Mononuclear cell (primary cell): ENCODE measurements at regions not wholly inside any gene's neighbourhood (a gene's known extent, or its start where the extent isn't known, plus 50 kb on each side); places are given as distances from the start of the nearest gene placed in this dataset.

Source experiments
- H3K27me3 ChIP-seq: 2 replicates; pipeline ENCODE4 v1.6.0; 2011; ENCODE audit warnings: low read length, control low read depth; ENCODE audit not compliant: insufficient read depth
- H3K4me1 ChIP-seq: 2 replicates; pipeline ENCODE4 v1.5.1; 2011; ENCODE audit warnings: mild to moderate bottlenecking, low read length, control low read depth; ENCODE audit not compliant: insufficient read depth
- H3K4me3 ChIP-seq: 2 replicates; pipeline ENCODE4 v1.5.1; 2011; ENCODE audit warnings: mild to moderate bottlenecking, low read length, moderate library complexity
- H3K9me3 ChIP-seq: 2 replicates; pipeline ENCODE4 v1.5.1; 2011; ENCODE audit warnings: low read depth, mild to moderate bottlenecking, control low read depth, low read length

DNA sequence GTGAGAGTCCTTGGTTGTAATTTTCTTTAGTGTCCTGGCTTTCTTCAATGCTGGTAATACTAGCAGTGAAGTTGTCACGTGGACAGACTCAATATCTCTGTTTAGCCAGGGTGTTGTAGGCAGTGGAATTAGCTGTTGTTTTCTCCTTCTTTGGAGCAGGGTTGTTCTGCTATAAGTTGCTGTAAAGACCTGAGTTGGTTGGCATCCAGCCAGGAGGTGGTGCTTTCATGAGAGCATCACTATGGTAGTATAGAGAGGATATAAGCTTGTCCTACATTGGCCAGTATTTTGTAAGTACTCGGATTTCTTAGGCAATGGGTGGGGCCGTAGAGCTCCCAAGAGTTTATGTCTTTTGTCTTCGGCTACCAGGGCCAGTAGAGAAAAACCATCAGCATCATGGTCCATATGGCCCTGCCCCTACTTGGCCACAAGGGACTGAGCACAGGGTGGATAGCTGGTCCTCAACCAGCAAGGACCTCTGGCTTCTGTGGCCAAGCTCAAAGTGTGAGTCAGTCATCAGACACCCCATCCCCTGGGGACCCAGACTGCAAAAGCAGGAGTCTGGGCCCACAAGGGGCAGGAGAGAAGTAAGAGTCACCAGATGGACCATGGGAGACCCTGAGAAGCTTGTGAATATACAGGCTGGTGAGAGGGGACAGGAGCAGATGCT is 127.9 kb upstream of the NXT1 start:
- no peak overlapping the region for H3K4me3 ChIP-seq
- peaks cover 16% of the 10 kb centered on the region for H3K9me3 ChIP-seq
- H3K4me1 ChIP-seq = peaks cover 35% of the 10 kb centered on the region
- no peaks in the 10 kb centered on the region for H3K27me3 ChIP-seq

DNA sequence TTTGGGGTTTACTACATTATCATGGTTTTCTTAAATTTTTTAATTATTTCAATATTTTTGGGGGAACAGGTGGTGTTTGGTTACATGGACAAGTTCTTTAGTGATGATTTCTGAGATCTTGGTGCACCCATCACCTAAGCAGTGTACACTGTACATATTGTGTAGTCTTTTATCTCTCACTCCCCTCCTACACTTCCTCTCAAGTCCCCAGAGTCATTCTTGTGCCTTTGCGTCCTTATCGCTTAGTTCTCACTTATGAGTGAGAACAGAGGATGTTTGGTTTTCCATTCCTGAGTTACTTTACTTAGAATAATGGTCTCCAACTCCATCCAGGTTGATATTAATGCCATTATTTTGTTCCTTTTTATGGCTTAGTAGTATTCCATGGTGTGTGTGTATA is 130.9 kb upstream of the CD93 start:
- Histone ChIP-seq H3K27me3 (no peaks in the 10 kb centered on the region), H3K4me3 (no peak overlapping the region), H3K9me3 (peaks cover 16% of the 10 kb centered on the region), H3K4me1 (peaks cover 9% of the 10 kb centered on the region)

DNA sequence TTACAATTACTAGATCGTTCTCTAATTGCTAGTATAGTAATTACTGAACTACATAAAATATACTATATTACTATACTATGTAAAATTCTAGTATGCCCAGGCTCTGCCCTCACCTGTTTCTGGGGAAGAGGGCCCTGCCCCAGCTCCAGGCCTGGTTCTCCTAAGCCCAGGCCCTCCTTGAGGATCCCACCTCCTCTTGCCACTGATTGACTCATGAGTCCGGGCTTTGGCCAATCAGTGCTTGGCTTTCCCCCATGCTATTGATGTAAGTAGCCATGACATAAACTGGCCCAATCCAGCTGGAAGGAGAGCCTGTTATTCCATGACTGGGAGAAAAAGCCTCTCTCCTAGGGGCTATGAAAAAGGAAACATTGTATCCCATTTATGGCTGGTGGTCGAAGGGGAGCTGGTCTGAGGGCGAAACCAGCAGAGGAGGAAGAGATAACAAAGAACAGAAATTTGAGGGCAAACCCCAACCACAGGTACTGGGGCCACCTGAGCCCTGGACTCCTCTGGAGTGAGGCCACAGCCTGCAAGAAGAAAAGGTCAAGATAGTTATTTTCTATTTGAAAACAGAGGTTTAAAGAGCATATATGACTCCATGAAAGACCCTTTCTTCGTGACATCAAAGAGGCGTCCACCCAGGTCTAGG is 129.3 kb upstream of the CD93 start:
- Histone ChIP-seq H3K27me3 (no peaks in the 10 kb centered on the region), H3K4me1 (peaks cover 9% of the 10 kb centered on the region), H3K4me3 (no peak overlapping the region), H3K9me3 (peaks cover under 1% of the 10 kb centered on the region)

GRCh38 chr20:23214903-23215302 is 128.8 kb upstream of the CD93 start:
- Histone ChIP-seq H3K9me3 (no peaks in the 10 kb centered on the region), H3K4me1 (peaks cover 9% of the 10 kb centered on the region), H3K4me3 (no peak overlapping the region), H3K27me3 (no peaks in the 10 kb centered on the region)

DNA sequence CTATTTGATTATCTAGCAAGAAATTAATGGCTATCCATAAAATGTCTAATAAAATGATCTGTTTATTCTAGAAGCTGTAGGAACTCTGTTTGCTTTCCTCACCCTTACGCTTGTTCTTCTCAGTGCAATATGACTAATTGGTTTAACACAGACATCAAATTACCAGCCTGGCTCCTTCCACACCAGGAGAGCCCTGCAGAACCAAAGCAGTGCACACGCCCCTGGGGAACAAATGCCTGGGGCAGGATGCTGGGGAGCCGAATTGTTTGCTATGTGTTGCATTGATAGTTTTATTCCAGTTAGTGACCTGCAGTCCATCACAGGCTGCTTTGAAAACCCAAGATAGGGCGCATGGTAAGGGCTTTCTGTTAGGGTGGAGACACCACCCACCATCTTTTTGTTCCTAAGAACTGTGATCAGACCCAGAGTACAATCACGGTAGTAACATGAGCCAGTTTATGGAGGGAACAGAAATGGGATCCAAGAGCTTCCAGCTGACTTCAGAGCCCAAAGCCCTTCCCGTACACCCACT is 126.4 kb upstream of the CD93 start:
- Histone ChIP-seq H3K4me1 (peaks cover 9% of the 10 kb centered on the region), H3K4me3 (no peak overlapping the region), H3K27me3 (no peaks in the 10 kb centered on the region), H3K9me3 (no peaks in the 10 kb centered on the region)

DNA sequence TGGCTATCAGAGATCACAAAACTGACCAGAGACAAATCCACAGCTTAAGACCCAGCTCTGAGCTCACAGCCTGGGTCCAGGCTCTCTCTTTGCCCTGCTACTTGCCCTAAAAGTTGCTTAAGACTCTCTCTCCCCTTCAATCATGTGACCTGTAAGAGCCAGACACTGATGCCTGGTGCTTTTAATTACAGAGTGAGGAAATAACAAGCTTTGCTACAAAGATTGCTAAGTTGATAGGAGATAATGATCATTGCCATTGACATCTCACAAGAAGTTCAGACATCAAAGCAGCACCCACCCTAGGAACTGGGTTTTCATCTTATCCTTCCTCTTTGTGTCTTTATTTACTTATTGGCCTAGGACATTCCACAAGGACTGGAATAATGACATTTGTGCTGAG is 125.9 kb upstream of the CD93 start:
- Histone ChIP-seq H3K4me3 (no peak overlapping the region), H3K9me3 (no peaks in the 10 kb centered on the region)

GRCh38 chr20:23211164-23211563 is 125.0 kb upstream of the CD93 start:
- no peaks in the 10 kb centered on the region for H3K4me1 ChIP-seq
- no peak overlapping the region for H3K4me3 ChIP-seq
- no peaks in the 10 kb centered on the region for H3K9me3 ChIP-seq
- H3K27me3 ChIP-seq = no peaks in the 10 kb centered on the region

More for the DNA sequence above, 125.9 kb upstream of the CD93 start:
- no peaks in the 10 kb centered on the region for H3K27me3 ChIP-seq
- peaks cover 8% of the 10 kb centered on the region for H3K4me1 ChIP-seq

GRCh38 chr20:23207826-23208540 is 121.9 kb upstream of the CD93 start:
- no peaks in the 10 kb centered on the region for H3K27me3 ChIP-seq
- H3K9me3 ChIP-seq = no peaks in the 10 kb centered on the region
- no peaks in the 10 kb centered on the region for H3K4me1 ChIP-seq
- no peak overlapping the region for H3K4me3 ChIP-seq

- Histone ChIP-seq H3K9me3 (no peaks in the 10 kb centered on the region), H3K4me1 (no peaks in the 10 kb centered on the region), H3K4me3 (no peak overlapping the region), H3K27me3 (no peaks in the 10 kb centered on the region)
Observed at GRCh38 chr20:23206995-23207394, 120.9 kb upstream of the CD93 start.

DNA sequence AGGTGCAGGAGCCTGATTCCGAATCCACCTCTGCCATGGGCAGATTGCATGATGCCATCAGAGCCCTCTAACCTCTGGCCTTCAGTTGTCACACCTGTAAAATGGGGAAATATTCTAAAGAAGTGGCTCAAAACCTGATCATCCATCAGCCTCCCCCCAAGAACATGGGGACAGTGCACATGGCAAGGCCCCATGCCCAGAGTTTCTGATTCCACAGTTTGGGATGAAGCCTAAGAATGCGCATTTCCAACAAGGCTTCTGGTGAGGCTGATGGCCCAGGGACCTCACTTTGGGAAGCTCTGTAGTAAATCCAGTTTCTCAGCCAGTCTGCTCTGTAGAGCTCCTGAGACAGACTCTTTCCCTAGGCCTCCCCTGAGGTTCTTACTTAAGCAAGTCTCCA is 119.9 kb upstream of the CD93 start:
- no peaks in the 10 kb centered on the region for H3K9me3 ChIP-seq
- no peak overlapping the region for H3K4me3 ChIP-seq
- H3K27me3 ChIP-seq = no peaks in the 10 kb centered on the region
- no peaks in the 10 kb centered on the region for H3K4me1 ChIP-seq

DNA sequence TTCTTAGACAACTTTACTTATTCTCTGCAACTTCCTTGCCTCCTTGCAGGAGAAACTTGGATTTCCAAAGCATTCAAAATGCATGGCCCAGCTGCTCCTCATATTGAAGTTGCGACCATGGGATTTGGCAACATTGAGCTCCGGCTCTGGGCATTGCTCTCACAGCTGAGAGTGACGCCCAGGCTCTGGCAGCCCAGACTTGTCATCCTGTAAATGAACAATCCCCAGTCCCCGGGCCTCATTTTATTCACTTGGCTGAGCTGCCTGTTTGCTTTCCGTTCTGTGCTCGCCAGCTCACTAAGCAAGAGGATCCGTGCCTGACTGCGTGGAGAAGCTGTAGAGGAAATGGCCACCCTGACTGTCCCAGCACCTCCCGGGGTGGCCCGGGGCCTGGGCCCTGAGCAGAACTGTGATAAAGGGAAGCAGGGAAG is 119.5 kb upstream of the CD93 start:
- Histone ChIP-seq H3K4me1 (no peaks in the 10 kb centered on the region), H3K4me3 (no peak overlapping the region), H3K9me3 (no peaks in the 10 kb centered on the region), H3K27me3 (no peaks in the 10 kb centered on the region)

- H3K4me1 ChIP-seq = peaks cover under 1% of the 10 kb centered on the region
- no peak overlapping the region for H3K4me3 ChIP-seq
- no peaks in the 10 kb centered on the region for H3K9me3 ChIP-seq
- no peaks in the 10 kb centered on the region for H3K27me3 ChIP-seq
Observed at GRCh38 chr20:23205211-23205610, 119.1 kb upstream of the CD93 start.

- peaks cover 9% of the 10 kb centered on the region for H3K4me1 ChIP-seq
- H3K9me3 ChIP-seq = no peaks in the 10 kb centered on the region
- H3K27me3 ChIP-seq = no peaks in the 10 kb centered on the region
- no peak overlapping the region for H3K4me3 ChIP-seq
Observed at GRCh38 chr20:23203951-23204730, 118.0 kb upstream of the CD93 start.

DNA sequence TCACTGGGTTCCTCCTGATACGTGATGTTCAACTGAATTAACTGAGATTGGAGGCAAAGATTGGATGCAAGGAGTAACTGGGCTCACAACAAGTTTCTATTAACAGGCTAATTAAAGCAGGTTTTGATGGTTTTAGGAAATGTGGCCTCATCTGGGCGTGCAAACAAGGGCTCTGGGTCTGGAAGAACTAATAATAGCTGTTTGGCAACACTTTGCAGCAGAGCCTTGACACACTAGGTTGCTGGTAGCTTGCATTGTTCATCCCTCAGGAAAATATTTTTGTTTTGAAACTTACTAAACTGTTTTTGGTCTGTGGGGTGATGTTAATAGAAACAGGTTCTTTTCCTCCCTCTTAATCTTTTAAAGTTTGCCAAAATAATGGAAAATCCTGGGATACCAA is 117.2 kb upstream of the CD93 start:
- Histone ChIP-seq H3K27me3 (no peaks in the 10 kb centered on the region), H3K4me3 (no peak overlapping the region), H3K9me3 (no peaks in the 10 kb centered on the region)

GRCh38 chr20:23201658-23202057 is 115.5 kb upstream of the CD93 start:
- no peaks in the 10 kb centered on the region for H3K9me3 ChIP-seq
- peaks cover 20% of the 10 kb centered on the region for H3K4me1 ChIP-seq

More for the DNA sequence above, 117.2 kb upstream of the CD93 start:
- peaks cover 14% of the 10 kb centered on the region for H3K4me1 ChIP-seq

More at GRCh38 chr20:23201658-23202057, 115.5 kb upstream of the CD93 start:
- Histone ChIP-seq H3K27me3 (no peaks in the 10 kb centered on the region), H3K4me3 (no peak overlapping the region)
